NAMALWA (cell line): ENCODE measurements at regions not wholly inside any gene's neighbourhood (a gene's known extent, or its start where the extent isn't known, plus 50 kb on each side); places are given as distances from the start of the nearest gene placed in this dataset.
A peak's percentile ranks its signal among the peaks of the same experiment; 100 is the strongest.
"Not testable (repeated sequence)": the region's sequence is repeated elsewhere in the genome, so short reads cannot be mapped to it uniquely, and the experiment has no call there.

Source experiments
- DNase-seq: peaks from one replicate; pipeline ENCODE4 v3.0.0-alpha.2; 2015; ENCODE audit warnings: low spot score

DNA sequence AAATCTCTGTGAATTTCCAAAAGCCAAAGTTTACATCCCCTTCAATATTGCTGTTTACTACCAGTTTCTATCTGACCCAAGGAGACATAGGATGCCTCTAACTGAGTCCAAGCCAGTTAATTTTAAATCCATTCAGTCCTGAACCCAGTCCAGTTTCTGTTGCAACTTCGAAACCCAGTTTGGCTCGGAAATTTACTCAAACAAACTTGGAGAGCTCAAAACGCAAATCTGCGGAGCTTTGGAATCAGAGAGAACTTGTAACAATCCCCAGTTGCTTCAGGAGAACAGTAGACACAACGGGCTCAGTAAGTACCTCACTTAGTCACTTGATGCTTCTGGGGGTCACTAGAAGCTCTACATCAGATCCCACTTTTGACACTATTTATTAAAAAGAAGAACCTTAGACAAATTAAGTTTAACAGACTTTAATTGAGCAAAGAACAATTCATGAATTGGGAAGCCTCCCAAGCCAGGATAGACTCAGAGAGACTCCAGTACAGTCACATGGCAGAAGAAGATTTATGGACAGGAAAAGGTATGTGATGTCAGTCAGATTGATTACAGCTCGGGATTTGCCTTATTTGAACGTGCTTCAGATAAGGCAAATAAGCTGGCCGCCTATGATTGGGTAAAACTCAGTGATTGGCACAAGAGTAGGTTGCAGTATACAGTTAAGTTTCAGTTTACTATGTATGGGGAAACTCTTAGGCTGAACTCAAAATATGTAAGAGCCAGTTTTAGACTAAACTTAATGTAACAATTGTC is 118.0 kb downstream of the RFPL4B start:
- no peak for DNase-seq

DNA sequence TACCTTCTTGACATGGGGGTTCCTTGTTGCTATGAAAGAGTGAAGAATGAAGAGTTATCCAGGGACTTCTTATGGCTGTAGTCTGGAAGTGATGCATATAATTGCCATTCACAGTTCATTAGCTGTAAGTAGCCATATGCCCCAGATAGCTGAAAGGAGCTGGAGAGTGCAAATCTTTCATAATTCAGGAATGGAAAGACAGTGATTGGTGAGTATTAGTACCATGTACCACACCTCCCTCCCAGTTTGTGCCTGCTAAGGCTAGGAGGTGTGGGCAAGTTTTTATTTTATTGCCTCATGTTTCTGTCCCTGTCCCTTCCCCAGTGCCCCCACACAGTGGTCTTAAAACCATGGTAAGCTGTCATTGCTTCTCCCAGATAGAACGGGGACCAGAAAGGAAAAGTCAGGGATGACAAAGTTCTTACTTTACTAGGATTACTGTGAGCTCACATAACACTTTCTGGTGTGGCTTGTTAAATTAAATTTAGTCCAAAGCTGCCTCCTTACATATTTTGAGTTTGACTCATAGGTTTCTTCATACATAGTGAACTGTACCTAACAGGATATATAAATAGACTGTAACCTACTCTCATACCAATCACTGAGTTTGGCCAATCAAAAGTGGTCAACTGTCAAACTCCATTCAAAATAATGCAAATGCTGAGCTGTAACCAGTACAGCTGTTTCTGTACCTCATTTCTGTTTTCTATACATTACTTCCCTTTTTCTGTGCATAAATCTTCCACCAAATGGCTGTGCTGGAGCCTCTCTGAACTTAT is 119.4 kb downstream of the RFPL4B start:
- DNase-seq, result peak; percentile 61

DNA sequence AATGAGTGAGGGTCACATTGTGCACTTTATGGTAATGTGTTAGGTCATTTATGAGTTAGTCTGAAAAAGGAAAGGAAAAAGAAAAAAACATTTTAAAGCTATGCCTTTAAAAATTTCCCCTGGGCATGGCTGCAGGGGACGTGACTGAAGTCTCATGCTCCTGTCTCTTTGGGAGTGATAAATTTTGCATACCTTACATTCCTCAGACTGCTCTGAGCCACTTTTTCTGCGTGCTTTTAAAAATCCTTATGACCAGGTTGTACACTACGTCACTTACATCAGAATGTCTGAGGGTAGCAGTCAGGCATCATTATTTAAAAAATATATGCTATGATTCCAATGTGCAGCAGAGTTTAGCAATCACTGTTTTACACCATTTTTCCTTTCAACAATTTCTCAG is 121.2 kb downstream of the RFPL4B start:
- no peak for DNase-seq

DNA sequence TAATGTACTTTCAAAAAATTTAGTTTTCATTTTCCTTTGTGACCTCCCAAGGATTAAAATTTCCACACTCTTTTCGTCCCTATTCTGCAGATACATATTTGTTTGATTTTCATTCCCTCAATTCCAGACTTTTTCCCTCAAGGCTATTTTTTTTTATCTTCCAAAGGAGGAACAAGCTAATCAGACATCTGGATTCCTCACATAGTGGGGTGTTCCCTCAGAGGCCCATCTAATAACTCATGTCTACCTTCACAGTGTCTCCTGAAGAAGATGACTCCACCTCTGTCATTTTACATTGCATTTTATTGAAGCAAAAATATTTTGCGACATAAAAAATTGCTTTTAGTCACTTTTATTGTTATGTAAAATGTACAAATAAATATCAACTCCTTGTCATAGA is 122.2 kb downstream of the RFPL4B start:
- no peak for DNase-seq

DNA sequence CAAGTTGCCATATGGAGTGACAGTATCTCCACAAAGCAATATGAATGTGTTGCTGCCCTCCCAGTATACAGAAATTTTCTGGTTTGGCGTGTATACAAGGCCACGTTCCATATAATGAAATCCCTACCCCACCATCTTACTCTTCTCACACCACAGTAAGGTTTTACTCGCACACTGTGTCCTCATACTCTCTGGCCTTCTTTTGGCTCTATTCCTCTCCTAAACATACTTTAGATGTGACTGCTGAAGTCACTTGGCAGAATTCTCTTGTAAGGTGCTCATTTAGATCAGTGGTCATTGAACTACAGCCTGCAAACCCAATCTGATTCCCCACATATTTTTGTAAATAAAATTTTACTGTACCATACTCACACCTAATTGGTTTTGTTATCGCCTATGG is 123.2 kb downstream of the RFPL4B start:
- no peak for DNase-seq

DNA sequence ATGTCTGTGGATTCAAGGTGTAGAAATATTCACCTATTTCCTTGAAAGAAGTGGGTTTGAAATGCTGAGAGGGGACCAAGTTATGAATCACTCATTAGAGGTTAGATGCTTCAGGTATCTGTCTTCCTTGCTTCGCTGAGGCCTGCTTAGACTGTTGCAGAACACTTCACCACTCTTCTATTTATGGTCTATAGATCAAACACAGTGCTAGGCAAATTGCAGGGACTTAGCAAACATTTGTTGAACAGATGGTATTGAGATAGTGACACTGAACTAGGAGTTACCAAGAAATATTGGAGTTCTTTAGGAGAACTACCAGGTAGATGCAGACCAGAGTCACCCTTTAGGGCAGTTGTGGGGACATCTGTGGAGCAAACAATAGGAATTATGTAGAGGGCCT is 123.8 kb downstream of the RFPL4B start:
- peak; percentile 25 for DNase-seq

DNA sequence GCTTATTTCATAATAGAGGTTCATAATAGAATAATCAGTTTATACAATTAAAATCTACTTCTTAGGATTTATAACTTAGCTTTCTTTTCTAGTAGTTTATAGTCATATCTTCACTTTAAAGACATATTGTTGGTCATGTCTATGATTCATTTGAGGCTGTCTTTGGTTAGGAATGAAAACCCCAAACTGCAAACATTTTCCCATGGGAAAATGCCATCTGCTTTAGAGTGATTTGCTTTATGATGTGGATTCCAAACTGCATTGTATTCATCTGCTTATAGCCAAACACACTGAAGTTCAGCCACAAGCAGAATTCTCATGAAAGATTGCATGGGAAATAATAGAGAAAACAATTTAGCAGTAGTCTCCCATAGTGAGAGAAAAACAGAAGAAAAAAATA is 128.0 kb downstream of the RFPL4B start:
- DNase-seq, result no peak

DNA sequence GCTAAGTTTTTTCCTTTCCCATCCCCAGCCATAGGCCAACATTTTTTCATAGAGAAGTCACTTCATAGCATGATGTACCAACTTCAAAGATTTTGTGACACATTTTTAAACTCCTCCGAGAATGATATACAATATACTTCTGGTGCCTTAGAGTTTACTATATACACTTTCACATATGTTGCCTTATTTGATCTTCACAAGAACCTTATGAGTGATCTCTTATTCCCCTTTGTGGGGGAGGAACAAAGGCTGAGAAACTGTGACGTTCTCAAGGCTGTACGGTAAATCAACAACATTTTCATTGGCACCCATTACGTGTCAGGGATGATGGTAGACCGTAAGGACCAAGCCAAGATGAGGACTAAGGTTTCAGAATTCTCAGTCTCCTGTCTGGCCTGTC is 130.0 kb downstream of the RFPL4B start:
- no peak for DNase-seq

DNA sequence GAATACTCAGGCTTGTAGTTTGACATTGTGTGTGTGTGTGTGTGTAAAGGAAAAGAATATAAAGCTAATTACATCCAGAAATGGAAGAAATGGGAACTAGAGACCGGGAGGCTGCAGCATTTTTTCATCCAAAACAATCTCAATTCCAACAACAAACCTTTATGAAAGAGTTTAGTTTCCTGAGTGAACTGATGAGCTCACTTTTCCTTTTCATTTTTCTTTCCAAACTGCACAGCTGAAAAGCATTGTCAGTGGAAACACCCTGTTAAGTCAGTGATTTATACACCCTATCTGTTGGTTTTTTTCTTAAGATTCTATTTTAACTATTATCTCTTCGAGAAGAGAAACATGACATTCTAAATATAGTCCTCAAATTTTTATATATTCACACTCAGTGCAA is 130.9 kb downstream of the RFPL4B start:
- DNase-seq, result no peak

DNA sequence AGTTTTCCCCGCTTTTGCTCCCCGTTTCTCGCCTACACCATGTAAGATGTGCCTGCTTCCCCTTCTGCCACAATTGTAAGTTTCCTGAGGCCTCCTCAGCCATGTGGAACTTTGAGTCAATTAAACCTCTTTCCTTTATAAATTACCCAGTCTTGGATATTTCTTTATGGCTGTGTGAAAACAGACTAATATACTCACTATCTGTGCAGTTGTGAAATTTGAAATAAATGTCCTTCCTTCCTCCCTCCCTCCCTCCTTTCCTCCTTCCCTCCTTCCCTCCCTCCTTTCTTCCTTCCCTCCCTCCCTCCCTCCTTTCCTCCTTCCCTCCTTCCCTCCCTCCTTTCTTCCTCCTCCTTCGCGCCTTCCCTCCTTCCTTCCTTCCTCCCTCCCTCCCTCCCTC is 132.8 kb downstream of the RFPL4B start:
- DNase-seq, result not testable (repeated sequence)

DNA sequence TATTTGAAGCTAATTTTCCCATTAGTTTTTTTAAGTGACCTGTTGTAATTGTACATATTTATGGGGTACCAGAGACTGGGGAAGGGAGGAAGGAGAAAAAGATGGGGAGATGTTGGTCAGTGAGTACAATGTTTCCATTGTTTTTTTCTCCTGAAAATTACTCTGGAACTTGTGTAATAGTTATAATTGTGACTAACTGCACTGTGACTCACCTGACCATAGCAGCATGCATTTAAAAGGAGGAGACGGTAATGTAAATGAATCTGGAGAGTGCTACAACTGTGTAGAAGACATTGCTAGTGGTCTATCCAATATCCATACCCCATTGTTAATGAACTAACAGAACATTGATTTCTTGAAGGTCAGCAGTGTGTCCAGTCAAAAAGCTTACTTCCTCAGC is 133.4 kb downstream of the RFPL4B start:
- DNase-seq, result no peak

DNA sequence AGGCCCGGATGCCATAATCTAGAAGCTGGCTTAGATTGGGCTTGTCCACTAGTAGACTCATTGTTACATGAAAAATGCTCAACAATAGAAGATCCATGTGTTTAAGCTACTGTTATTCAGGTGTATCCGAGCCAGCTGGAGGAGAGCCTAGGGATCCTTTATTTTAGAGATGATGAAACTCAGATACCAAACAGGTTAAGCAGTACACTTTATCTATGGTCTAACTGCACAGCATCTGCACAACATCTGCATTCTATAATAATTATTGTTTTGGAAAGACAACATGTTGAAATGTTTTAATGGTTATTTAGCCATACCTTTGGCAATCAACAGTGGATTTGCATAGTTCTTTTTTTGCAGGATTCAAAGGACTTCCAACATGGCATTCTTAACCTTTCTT is 134.1 kb downstream of the RFPL4B start:
- DNase-seq, result no peak

DNA sequence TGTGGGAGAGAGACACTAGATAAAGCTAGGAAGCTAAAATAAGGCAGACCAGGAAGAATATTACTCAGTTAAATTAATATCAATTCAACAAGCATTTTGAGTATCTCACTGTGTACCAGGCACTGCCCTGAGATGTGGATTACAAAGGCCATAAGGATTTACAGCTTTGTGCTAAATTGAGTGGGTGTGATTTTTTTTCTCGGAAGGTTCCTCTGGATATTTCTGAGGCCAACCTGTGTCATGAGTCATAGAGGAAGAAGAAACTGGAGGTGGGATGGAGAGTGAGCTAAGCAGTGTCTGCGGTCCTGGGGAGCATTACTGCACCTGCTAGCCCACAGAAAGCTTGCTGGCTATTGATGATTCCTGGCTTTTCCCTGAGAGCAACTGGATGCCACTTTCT is 135.2 kb downstream of the RFPL4B start:
- no peak for DNase-seq

DNA sequence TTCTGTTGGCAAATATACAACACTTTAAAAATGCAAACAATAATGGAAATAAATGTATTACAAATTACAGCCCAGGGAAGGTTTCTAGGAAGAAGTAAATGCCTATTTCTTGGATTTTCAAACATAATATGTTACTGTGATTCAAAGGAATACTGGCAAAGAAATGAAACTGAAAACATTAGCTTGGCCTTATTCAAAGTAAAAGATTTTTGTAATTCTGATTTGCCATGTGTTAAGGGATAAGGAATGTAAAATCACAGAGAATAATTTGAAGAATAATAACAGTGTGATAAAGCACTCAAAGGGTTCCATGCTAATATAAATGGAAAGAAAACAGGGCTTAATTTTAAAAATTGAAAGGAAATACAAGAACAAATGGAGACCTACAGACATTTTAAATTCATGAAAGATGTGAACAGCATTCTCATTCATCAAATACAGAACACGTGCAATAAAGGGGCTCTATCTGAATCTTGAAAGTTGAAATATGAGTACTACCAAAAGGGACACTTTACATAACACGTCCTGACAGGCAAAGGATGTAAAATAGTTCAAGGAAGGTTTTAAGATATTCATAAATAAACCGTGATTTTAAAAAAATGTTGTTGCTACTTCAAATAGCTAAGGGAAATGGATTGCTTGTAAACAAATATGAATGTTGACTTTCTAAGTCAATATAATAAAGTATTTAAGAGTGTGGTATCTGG is 138.1 kb downstream of the RFPL4B start:
- no peak for DNase-seq

DNA sequence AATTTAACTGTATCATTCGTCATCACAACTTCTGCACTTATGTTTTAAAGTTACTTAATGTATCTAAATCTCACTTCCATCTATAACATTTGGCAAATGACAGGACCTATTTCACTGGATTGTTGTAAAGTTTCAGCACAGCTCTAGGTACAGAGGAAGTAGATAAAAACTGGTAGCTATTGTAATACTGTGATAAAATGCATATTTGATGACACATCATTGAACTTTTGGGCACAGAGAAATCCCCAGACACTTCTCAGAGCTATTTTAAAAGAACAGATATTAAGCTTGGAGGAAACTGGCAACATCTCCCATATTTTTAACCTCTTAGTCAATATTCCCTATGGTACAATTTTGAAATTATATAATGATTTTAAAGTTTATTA is 138.7 kb downstream of the RFPL4B start:
- no peak for DNase-seq

DNA sequence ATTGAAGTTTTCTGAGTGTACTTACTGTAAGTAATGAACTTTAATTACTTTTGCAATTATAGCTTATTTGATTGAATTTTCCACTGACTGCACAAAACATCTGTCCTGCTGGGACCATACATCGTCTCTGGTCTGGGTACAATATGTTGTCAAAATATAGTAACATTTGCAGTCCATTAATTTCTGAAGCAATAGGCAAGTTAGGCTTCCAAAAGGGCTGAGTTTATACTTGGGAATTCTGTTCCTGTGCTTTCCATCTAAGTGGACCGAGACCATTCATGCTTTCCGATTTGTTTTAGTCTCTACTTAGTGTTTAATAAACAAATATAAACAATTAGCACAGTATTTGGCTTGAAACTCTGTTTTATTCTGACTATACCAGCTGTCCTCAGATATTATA is 139.3 kb downstream of the RFPL4B start:
- no peak for DNase-seq

DNA sequence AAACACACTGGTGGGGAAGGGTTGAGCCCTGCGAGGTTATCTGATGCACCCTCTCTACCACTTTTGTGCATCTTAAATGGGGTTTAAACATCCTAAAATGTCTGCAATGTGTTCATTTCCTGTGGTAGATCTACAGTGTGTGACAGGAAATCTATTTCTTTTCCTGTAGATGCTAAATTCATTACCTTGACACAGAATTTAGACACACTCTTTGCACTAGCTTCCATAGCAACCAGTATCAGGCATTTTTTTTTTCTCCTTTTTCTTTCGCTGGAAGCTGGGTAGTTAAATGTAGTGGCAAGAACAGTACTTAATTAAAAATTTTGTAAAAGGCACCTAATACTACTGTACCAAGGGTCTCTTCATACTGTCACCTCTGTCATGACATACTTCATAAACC is 141.1 kb downstream of the RFPL4B start:
- peak; percentile 6 for DNase-seq

DNA sequence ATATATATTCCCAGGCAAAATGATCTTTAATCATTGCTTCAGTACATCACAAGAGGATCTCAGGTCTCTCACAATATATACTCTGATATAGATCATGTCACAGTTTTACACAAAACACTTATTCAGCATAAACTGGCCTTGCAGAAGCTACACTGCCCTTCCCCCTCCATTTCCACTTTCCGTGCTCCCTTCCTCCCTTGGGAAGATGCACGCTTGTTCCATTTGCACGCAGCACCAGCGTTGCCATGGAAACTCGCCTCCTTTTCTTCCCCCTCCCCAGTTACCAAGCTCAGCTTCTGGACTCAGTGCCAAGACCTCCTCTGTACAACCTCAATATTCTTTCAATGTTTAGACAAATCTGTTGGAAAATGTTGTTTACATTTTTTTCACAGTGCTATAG is 154.6 kb downstream of the RFPL4B start:
- no peak for DNase-seq

DNA sequence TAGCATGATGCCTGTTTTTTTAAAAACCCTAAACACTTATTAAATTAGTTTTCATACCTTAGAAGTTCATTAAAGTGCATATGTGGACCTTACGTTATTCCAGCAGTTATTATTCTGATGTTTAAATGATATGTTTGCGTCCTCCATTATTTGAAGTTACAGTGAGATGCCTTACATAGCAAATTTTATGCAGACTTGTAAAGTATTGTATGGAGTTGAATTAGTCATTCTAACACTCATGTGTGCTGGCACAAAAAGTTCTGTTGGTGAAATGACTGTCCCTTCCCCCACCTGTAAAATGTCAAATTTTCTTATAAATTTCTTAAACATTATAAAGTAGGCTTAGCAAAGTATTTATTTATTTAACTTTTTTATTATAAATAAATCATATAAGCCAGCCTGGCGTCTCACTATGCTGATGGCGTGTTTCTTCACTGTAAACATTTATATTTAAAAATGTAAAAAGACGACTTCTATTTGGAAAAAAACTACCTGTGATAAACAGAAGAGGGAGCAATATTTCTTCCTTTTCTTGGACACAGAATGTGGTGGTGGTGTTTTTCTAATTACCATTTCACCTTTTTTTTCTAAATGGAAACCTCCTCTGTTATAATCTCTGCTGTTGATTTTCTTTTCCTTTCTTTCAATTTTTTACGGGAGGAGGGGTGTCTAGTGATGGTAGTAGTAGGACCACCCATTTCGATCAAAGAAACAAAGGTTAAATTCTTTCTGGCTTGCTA is 155.4 kb downstream of the RFPL4B start:
- DNase-seq, result peak; percentile 25

DNA sequence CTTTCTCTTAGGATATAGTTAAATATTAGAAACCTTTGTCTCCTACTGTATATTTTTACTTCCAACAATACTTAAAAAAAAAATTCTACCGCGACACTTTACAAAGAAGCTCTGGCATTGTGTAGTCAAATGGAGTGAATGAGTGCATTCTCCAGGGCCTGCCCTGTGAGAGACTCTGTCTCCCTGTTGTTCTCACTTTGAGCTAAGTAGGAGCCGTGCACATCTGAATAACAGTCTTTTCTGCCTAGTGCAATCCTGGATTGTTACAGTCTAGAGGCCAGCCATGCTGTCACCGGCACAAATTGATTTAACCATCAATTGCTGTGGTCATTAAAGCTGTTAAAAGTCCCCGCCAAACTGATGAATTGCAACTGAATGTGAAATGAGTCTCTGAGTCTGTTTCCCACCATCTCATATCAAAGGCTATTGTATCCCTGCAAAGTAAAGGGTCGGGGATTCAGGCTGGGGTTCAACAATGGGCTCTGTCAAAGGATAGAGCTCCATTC is 156.0 kb downstream of the RFPL4B start:
- DNase-seq, result no peak

DNA sequence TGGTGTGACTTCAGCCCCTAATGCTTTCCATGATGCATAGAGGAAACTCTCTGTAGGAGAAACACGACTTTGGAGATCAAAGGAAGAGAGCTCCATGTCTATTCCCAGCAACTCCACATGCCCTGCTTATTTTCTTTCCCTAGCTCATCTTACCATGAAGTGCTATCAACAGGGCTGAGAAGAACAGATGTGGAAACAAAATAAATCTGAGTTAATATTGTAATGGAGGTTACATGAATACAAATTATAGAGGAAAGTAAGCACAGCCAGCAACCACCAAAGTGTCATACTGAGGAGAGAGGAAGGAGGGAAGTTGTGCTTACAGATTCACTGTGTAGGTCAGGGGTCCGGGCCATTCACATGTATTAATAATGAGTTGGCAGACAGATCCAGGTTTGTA is 157.5 kb downstream of the RFPL4B start:
- DNase-seq, result no peak

DNA sequence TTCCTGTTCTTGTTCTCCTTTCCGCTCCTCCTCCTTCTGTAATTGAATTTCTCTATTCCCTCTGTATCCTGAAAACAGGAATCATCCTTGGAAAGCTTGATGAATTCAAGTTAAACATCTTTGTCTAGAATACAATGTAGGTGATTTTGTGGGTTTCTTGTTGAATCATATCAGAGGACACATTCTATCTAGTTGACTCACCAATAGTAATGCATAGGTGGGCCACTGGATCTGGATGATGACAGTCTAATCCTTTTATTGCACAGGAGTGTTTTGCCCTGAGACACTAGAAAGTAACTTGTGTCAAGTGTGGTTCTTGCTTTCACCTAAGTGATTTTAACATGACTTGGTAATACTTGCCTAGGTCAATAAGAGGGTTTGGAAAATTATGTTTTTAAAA is 164.3 kb downstream of the RFPL4B start:
- no peak for DNase-seq
